Sigmoid colon (tissue), 6 donors: ENCODE measurements at regions not wholly inside any gene's neighbourhood (a gene's known extent, or its start where the extent isn't known, plus 50 kb on each side); places are given as distances from the start of the nearest gene placed in this dataset.

ENCODE experiments used
- DNase-seq: peaks from one replicate; pipeline ENCODE4 v3.0.0-alpha.2; 2019
- H3K27ac ChIP-seq, 4 donors: fragments of 200-600 bp; sonication (generic); one replicate each; pipeline ENCODE4 v1.5.1; 2016 to 2019; ENCODE audit warnings: mild to moderate bottlenecking in 1 of 4
- H3K27me3 ChIP-seq, 3 donors: fragments of 200-600 bp; sonication (generic); one replicate each; pipeline ENCODE4 v1.5.1; 2019; ENCODE audit warnings: mild to moderate bottlenecking in 1 of 3
- H3K36me3 ChIP-seq, 4 donors: fragments of 200-600 bp; sonication (generic); one replicate each; pipeline ENCODE4 v1.5.1; 2016 to 2019
- H3K4me1 ChIP-seq, 4 donors: fragments of 200-600 bp; sonication (generic); one replicate each; pipeline ENCODE4 v1.5.1; 2017 to 2019
- H3K4me3 ChIP-seq, 4 donors: fragments of 200-600 bp; sonication (generic); one replicate each; pipeline ENCODE4 v1.5.1; 2017 to 2019; ENCODE audit warnings: mild to moderate bottlenecking in 2 of 4, moderate library complexity in 1 of 4
- H3K9me3 ChIP-seq, 4 donors: fragments of 200-600 bp in 3 of 4; sonication (generic) in 3 of 4; one replicate each; pipeline versions ENCODE4 v1.5.1 to v1.6.1; 2013 to 2019
- EP300 ChIP-seq, 4 donors: sonication (generic); formaldehyde crosslinking; IDR thresholded peaks; one replicate each; pipeline ENCODE4 v1.6.1; 2017; ENCODE audit warnings: antibody characterized with exemption in 4 of 4
- POLR2A ChIP-seq, 2 donors: fragments of 450-650 bp; IDR thresholded peaks; one replicate each; pipeline ENCODE4 v1.6.1; 2016; ENCODE audit warnings: antibody characterized with exemption in 2 of 2, mild to moderate bottlenecking in 2 of 2, moderate library complexity in 2 of 2
- POLR2AphosphoS5 ChIP-seq, 4 donors: sonication (generic); formaldehyde crosslinking; IDR thresholded peaks; one replicate each; pipeline ENCODE4 v1.6.1; 2017; ENCODE audit warnings: antibody characterized with exemption in 4 of 4
- WGBS, 2 donors: extraction: QIAGEN DNeasy Blood & Tissue Kit; methylation state at CpG; one replicate each; pipeline ENCODE4 v1.1.7; 2013; 5-methylcytosine and 5-hydroxymethylcytosine counted together
- intact Hi-C: fragments of 100-400 bp; cut with DNase I; formaldehyde crosslinking; loops from one replicate; pipeline ENCODE4 v1.15.1; 2023
- TF ChIP-seq, protein P1 (sequence below), 4 experiments: fragments of 450-650 bp in 3 of 4; fragments of 200-600 bp in 1 of 4; IDR thresholded peaks; one replicate each; pipeline ENCODE4 v1.5.1; 2016 to 2019; ENCODE audit warnings: antibody characterized with exemption in 4 of 4, mild to moderate bottlenecking in 3 of 4, moderate library complexity in 2 of 4
- donor health status: healthy with polysubstance abuse.
- donor health status: healthy.

DNA sequence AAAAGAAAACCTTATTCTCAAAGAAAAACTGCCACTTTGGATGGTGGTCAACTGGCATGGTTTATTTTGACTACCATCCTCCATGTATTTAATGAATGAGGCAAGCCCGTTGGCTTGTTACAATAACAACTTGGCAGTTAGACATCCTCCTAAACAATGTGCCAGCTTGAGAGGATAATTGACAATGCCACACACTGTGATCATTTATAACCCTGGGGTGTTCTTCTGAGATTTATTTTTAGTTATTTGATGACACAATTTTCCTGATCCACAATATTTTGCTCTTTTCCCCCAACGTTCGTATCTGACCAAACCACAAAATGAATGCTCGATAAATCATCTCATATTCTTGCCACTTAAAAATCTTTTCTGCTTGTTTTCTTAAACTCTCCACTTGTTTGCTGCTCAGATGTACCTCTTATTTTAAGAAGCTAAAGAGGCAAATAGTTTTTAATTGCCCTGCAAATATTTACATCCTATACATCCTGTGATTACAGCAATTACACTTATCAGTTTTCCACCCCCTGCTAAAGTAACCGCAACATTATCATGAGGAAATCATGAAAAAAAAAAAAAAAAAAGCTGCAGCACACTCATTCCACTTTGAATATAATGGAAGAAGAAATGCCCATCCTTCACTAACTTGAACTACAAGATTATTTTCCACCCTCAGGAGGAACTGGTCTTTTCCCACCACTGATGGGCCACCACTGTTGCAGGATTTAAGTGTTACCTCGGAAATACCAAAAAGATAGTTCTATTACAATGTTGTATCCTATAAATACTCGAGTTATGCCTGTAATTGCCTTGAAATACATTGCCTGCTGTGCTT, 119.9 kb downstream of the MBL2 start:
- H3K9me3 ChIP-seq: no peaks in the 10 kb centered on the region
- intact Hi-C loops: no loop called here
- no peak for DNase-seq
- TF ChIP-seq, protein P1, sequence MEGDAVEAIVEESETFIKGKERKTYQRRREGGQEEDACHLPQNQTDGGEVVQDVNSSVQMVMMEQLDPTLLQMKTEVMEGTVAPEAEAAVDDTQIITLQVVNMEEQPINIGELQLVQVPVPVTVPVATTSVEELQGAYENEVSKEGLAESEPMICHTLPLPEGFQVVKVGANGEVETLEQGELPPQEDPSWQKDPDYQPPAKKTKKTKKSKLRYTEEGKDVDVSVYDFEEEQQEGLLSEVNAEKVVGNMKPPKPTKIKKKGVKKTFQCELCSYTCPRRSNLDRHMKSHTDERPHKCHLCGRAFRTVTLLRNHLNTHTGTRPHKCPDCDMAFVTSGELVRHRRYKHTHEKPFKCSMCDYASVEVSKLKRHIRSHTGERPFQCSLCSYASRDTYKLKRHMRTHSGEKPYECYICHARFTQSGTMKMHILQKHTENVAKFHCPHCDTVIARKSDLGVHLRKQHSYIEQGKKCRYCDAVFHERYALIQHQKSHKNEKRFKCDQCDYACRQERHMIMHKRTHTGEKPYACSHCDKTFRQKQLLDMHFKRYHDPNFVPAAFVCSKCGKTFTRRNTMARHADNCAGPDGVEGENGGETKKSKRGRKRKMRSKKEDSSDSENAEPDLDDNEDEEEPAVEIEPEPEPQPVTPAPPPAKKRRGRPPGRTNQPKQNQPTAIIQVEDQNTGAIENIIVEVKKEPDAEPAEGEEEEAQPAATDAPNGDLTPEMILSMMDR (IDR thresholded peaks at IDR 0.05): no peak
- no peaks in the 10 kb centered on the region for H3K4me1 ChIP-seq
- no peak overlapping the region for H3K27ac ChIP-seq
- H3K36me3 ChIP-seq: no peaks in the 10 kb centered on the region
- H3K4me3 ChIP-seq: no peak overlapping the region
- 9 to 24% methylated on average over 7 of the region's 7 CpGs for WGBS, 2 donors
- H3K27me3 ChIP-seq: no peaks in the 10 kb centered on the region

DNA sequence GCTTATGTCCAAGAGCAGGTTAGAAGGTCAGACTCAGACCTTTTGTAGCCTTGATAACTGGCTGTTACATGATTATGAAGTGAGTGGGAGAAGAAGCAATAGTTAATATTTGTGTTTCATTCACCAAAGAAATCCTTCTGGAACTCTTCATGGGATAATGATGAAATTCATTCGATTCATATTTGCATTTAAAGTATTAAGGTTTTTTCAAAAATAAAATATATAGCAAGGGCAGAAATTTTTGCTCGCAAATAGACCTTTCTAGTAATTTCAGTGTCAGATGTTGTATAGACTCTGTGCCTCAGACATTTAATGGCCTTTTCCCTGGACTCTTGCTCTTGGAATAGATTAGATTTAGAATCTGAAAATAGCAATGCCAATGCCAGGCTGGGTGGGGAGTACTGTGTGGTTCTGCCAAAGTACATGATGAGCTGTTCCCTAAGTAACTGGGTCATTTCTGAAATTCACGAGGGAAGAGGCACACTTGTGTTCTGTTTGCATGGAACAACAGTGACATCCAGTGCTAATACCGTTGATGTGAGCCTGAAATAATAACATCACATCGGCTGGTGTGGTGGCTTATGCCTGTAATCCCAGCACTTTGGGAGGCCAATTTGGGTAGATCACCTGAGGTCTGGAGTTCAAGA, 119.2 kb downstream of the MBL2 start:
- intact Hi-C loops: no loop called here
- Histone ChIP-seq H3K9me3 (no peaks in the 10 kb centered on the region), H3K4me3 (no peak overlapping the region), H3K4me1 (no peaks in the 10 kb centered on the region), H3K27ac (no peak overlapping the region), H3K36me3 (no peaks in the 10 kb centered on the region), H3K27me3 (no peaks in the 10 kb centered on the region)
- no peak for TF ChIP-seq POLR2A (IDR thresholded peaks at IDR 0.05)
- TF ChIP-seq EP300 (IDR thresholded peaks at IDR 0.05): no peak
- TF ChIP-seq, protein P1 (IDR thresholded peaks at IDR 0.05): no peak
- TF ChIP-seq POLR2AphosphoS5 (IDR thresholded peaks at IDR 0.05): no peak
- 75 to 84% methylated on average over 5 of the region's 5 CpGs for WGBS, 2 donors
- DNase-seq: no peak

DNA sequence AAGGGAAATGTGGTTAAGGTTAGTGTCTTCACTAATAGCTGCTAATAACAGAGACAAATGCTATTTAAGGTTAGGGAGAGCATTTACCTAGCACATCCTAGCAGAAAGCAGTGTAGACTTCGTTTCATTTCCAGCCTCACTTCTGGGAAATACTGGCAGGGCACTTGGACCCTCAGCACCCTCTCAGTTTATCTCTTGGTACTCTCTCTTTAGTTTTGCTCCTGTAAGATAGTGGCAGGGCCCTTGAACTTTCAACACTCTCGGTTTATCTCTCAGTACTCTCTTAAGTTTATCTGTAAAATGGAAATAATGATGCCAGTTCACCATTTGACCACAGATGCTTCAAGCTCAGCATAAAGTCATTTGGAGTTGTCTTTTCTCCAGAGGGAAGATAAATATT, 118.4 kb downstream of the MBL2 start:
- H3K9me3 ChIP-seq: no peaks in the 10 kb centered on the region
- no peaks in the 10 kb centered on the region for H3K36me3 ChIP-seq
- no peak overlapping the region for H3K4me3 ChIP-seq
- no peak for DNase-seq
- TF ChIP-seq, protein P1 (IDR thresholded peaks at IDR 0.05): no peak
- no peak for TF ChIP-seq EP300 (IDR thresholded peaks at IDR 0.05)
- TF ChIP-seq POLR2AphosphoS5 (IDR thresholded peaks at IDR 0.05): no peak
- TF ChIP-seq POLR2A (IDR thresholded peaks at IDR 0.05): no peak
- no peaks in the 10 kb centered on the region for H3K27me3 ChIP-seq
- intact Hi-C loops: no loop called here
- 85% methylated on average over 2 of the region's 2 CpGs for whole genome bisulfite sequencing, 2 donors
- no peaks in the 10 kb centered on the region for H3K4me1 ChIP-seq
- no peak overlapping the region for H3K27ac ChIP-seq

DNA sequence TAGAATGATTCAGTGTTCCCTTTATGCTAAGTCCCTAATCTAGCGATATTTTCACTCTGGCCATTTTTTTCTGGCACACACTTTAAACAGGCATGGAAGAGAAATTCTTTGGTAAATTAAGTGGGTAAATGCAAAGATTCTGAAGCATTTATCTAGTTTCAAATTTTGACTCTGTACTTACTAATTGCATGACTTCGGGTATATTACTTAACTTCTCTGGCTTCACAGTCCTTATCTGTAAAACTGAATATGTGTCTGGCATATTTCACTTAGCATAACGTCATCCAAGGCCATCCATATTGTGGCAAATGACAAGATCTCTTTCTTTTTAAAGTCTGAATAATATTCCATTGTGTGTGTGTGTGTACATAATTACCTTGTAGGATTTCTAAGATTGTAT, 114.5 kb downstream of the MBL2 start:
- H3K4me3 ChIP-seq: no peak overlapping the region
- intact Hi-C loops: no loop called here
- no peaks in the 10 kb centered on the region for H3K9me3 ChIP-seq
- no peak for TF ChIP-seq EP300 (IDR thresholded peaks at IDR 0.05)
- TF ChIP-seq, protein P1 (IDR thresholded peaks at IDR 0.05): no peak
- no peak for TF ChIP-seq POLR2A (IDR thresholded peaks at IDR 0.05)
- no peak for TF ChIP-seq POLR2AphosphoS5 (IDR thresholded peaks at IDR 0.05)
- H3K27ac ChIP-seq: no peak overlapping the region
- no peaks in the 10 kb centered on the region for H3K27me3 ChIP-seq
- no peak for DNase-seq
- no peaks in the 10 kb centered on the region for H3K36me3 ChIP-seq
- H3K4me1 ChIP-seq: no peaks in the 10 kb centered on the region
- 73 to 82% methylated on average over 3 of the region's 3 CpGs for WGBS, 2 donors
